IMR-90 (cell line): ENCODE measurements at regions not wholly inside any gene's neighbourhood (a gene's known extent, or its start where the extent isn't known, plus 50 kb on each side); places are given as distances from the start of the nearest gene placed in this dataset.

ENCODE experiments used
- CTCF ChIP-seq: conservative IDR thresholded peaks from 2 replicates; pipeline ENCODE4 v1.5.1; 2012; ENCODE audit warnings: mild to moderate bottlenecking, low read depth, low read length, improper control_type of control experiment
- MAFK ChIP-seq: IDR thresholded peaks from 2 replicates; pipeline ENCODE4 v1.6.1; 2012; ENCODE audit warnings: low read depth, low read length, improper control_type of control experiment
- MAZ ChIP-seq: IDR thresholded peaks from 2 replicates; pipeline ENCODE4 v1.6.1; 2012; ENCODE audit warnings: low read depth, mild to moderate bottlenecking, low read length, improper control_type of control experiment, moderate library complexity, borderline replicate concordance
- MXI1 ChIP-seq: IDR thresholded peaks from 2 replicates; pipeline ENCODE4 v1.6.1; 2012; ENCODE audit warnings: low read depth, mild to moderate bottlenecking, low read length, moderate library complexity, borderline replicate concordance
- POLR2A ChIP-seq: IDR thresholded peaks from 2 replicates; pipeline ENCODE4 v1.6.1; 2012; ENCODE audit warnings: mild to moderate bottlenecking, low read depth, low read length
- USF2 ChIP-seq: fragments of 150-350 bp; IDR thresholded peaks from 2 replicates; pipeline ENCODE4 v1.6.1; 2017; ENCODE audit warnings: mild to moderate bottlenecking, antibody characterized with exemption, low read length, low read depth

GRCh38 chr13:112182846-112183531, 116.0 kb downstream of the SOX1 start:
- no peak for TF ChIP-seq CTCF
- TF ChIP-seq POLR2A: no peak
- no peak for TF ChIP-seq USF2
- TF ChIP-seq MXI1: no peak
- TF ChIP-seq MAFK: no peak
- TF ChIP-seq MAZ: no peak
